ENCODE measurements at regions not wholly inside any gene's neighbourhood (a gene's known extent, or its start where the extent isn't known, plus 50 kb on each side); places are given as distances from the start of the nearest gene placed in this dataset.
"Not testable (repeated sequence)": the region's sequence is repeated elsewhere in the genome, so short reads cannot be mapped to it uniquely, and the experiment has no call there.

- Histone ChIP-seq H3K4me1 (no peaks in the 10 kb centered on the region), H3K9me3 (no peaks in the 10 kb centered on the region), H3K4me3 (no peak overlapping the region), H3K36me3 (no peaks in the 10 kb centered on the region), H3K27ac (no peak overlapping the region), H3K27me3 (ENCODE audit: low read depth) (no peaks in the 10 kb centered on the region)
- DNase-seq (no peak), ATAC-seq (no peak)
- no peak for TF ChIP-seq CTCF (IDR thresholded peaks at IDR 0.05)
- intact Hi-C loops (cut with DNase I), result no loop called here
These were observed 286.1 kb downstream of the RPS6KC1 start for GRCh38 chr1:213337025-213337678.

GRCh38 chr1:213340593-213340992 lies 289.6 kb downstream of the RPS6KC1 start:
- no peaks in the 10 kb centered on the region for H3K36me3 ChIP-seq
- H3K9me3 ChIP-seq, result no peaks in the 10 kb centered on the region
- intact Hi-C loops (cut with DNase I), result no loop called here
- no peak for DNase-seq
- H3K4me1 ChIP-seq, result no peaks in the 10 kb centered on the region
- no peak for TF ChIP-seq CTCF (IDR thresholded peaks at IDR 0.05)
- H3K27ac ChIP-seq, result no peak overlapping the region
- ATAC-seq, result no peak
- H3K4me3 ChIP-seq, result no peak overlapping the region
- H3K27me3 ChIP-seq (ENCODE audit: low read depth), result no peaks in the 10 kb centered on the region

DNA sequence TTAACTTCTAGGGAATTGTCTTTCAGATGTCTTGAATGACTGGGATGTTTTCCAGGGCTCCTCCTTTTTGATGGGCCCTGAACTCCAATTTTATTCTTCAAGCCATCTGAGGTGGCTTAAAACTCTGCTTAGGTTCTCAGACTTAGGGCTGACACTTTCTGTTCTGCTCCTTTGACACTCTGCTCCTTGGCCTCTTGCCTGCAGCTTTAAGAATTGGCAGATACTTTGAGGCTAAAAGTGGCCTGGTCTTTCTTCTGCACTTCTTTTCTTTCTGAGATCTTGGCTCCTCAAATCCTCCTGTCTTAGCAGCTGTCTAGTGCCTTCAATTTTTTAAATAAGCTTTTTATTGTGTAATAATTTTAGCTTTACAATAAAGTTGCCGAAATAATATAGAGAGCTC lies 294.6 kb downstream of the RPS6KC1 start:
- intact Hi-C loops (cut with DNase I), result no loop called here

DNA sequence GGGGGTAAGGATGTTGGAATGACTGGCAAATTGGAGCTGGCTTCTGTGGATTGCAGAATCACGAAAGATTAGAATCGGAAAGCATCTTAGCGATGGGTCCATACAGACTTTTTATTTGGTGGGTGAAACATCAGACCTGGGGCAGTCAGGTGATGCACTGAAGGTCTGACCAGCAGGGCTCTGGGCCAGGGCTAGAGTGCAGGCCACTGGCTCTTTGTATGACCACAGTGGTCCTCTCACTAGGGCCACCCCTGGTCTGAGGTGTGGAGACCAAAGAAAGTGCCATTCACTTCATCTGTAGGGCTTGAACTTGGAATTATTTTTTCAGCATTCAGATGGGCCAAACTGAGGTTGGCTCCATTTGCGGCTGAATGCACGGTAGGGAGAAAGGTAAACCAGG lies 306.4 kb downstream of the RPS6KC1 start:
- intact Hi-C loops (cut with DNase I), result no loop called here
- Histone ChIP-seq H3K27ac (no peak overlapping the region), H3K36me3 (no peaks in the 10 kb centered on the region), H3K4me1 (no peaks in the 10 kb centered on the region), H3K9me3 (no peaks in the 10 kb centered on the region), H3K27me3 (ENCODE audit: low read depth) (no peaks in the 10 kb centered on the region), H3K4me3 (no peak overlapping the region)
- DNase-seq (no peak), ATAC-seq (no peak)
- TF ChIP-seq CTCF (IDR thresholded peaks at IDR 0.05), result no peak

More for the DNA sequence above, 294.6 kb downstream of the RPS6KC1 start:
- Histone ChIP-seq H3K9me3 (no peaks in the 10 kb centered on the region), H3K36me3 (no peaks in the 10 kb centered on the region), H3K27me3 (ENCODE audit: low read depth) (no peaks in the 10 kb centered on the region), H3K4me3 (no peak overlapping the region), H3K27ac (no peak overlapping the region), H3K4me1 (no peaks in the 10 kb centered on the region)
- ATAC-seq (no peak), DNase-seq (no peak)
- TF ChIP-seq CTCF (IDR thresholded peaks at IDR 0.05), result no peak

GRCh38 chr1:213358368-213358767 lies 307.3 kb downstream of the RPS6KC1 start:
- intact Hi-C loops (cut with DNase I); H3K27me3 ChIP-seq (ENCODE audit: low read depth); H3K4me1 ChIP-seq; H3K9me3 ChIP-seq; H3K27ac ChIP-seq; H3K36me3 ChIP-seq; H3K4me3 ChIP-seq; DNase-seq; ATAC-seq: not testable (repeated sequence)

DNA sequence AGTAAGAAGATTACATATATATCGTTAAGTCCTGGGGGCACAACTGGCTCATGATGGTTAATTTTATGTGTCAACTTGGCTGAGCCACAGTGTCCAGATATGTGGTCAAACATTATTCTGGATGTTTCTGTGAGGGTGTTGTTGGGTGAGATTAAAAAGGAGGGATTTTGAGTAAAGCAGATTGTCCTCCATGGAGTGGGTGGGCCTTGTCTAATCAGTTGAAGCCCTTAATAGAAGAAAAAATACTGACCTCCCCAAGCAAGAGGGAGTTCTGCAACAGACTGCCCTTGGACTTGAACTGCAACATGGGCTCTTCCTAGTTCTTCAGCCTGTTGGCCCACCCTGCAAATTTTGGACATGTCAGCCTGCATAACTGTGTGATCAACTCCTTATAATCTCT lies 311.6 kb downstream of the RPS6KC1 start:
- no peak overlapping the region for H3K27ac ChIP-seq
- DNase-seq (no peak), ATAC-seq (no peak)
- no peaks in the 10 kb centered on the region for H3K9me3 ChIP-seq
- H3K4me3 ChIP-seq, result no peak overlapping the region
- H3K27me3 ChIP-seq (ENCODE audit: low read depth), result no peaks in the 10 kb centered on the region
- no peaks in the 10 kb centered on the region for H3K36me3 ChIP-seq
- TF ChIP-seq CTCF (IDR thresholded peaks at IDR 0.05), result no peak
- H3K4me1 ChIP-seq, result no peaks in the 10 kb centered on the region
- intact Hi-C loops (cut with DNase I), result no loop called here

Measured in lower lobe of right lung (tissue), 2 donors.